ENCODE measurements at regions not wholly inside any gene's neighbourhood (a gene's known extent, or its start where the extent isn't known, plus 50 kb on each side); places are given as distances from the start of the nearest gene placed in this dataset.

GRCh38 chr5:77877516-77878355 is 101.6 kb upstream of the TBCA start (continued):
- TF ChIP-seq MXI1 (IDR thresholded peaks at IDR 0.05; ENCODE audit: borderline replicate concordance, low read depth, low read length), result no peak

DNA sequence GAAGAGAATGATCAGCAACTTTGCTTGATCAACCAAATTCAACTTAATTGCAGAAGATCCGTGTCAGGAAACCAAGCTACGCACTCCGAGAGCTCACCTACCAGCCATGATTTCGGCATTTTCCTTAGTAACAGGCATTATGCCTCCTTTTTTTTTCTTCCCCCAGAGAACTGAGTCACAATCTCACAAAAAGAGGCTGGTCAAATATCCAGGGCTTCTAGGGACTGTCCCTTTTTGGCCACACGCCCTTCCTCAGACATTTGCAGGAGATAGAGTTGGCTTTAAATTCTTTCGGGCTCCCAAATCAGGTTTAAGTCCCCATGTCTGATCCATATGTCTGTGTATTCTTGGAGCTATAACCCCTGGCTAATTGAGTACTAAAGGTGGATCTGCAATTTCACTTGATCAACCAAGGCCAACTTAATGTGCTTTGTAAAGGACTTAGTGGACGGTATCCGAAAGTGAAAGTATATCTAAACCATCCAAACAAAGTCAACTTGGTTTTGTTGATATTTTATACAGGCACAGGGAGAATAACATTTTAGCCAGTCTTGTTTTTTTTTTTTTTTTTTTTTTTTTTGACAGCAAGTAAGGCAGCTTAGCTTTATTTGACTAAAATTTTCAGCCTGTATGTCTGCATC is 100.8 kb upstream of the TBCA start:
- Histone ChIP-seq H3K9ac (ENCODE audit: low read depth, low read length) (no peak overlapping the region), H2AK5ac (ENCODE audit: low read depth, low read length) (no peak overlapping the region; the same call in 1 of the 2 replicates), H4K5ac (ENCODE audit: low read depth, low read length) (no peak overlapping the region), H3K79me1 (ENCODE audit: low read depth in 1 of 2, low read length in 2 of 2) (no peaks in the 10 kb centered on the region), H4K8ac (ENCODE audit: low read depth in 2 of 2, low read length in 2 of 2) (no peak overlapping the region), H3K14ac (replicated peaks; ENCODE audit: low read depth, low read length) (0 out of 2 replicates have a peak overlapping the region, but pooled peaks have one; percentile 31), H4K91ac (ENCODE audit: insufficient read depth, low read depth, low read length) (no peak overlapping the region), H4K20me1 (ENCODE audit: insufficient read depth, low read length) (no peaks in the 10 kb centered on the region), H3K56ac (ENCODE audit: extremely low read depth, insufficient read depth, low read length) (no peak overlapping the region), H3K36me3 (ENCODE audit: control insufficient read depth, insufficient read depth, low read length) (no peaks in the 10 kb centered on the region), H2AK9ac (replicated peaks; ENCODE audit: low read depth, low read length, poor library complexity) (no peak overlapping the region), H2AFZ (replicated peaks; ENCODE audit: low read length, poor library complexity) (no peak overlapping the region), H3K4me3 (ENCODE audit: insufficient read depth, low read depth, low read length) (no peak overlapping the region), H3K27ac (ENCODE audit: insufficient read depth, low read length) (no peak overlapping the region), H3K23ac (ENCODE audit: low read depth, low read length) (no peak overlapping the region), H3K18ac (ENCODE audit: low read depth, low read length) (no peak overlapping the region), H3K27me3 (ENCODE audit: control insufficient read depth, insufficient read depth, low read length) (no peaks in the 10 kb centered on the region), H2BK120ac (ENCODE audit: low read depth, low read length) (0 out of 2 replicates have a peak overlapping the region, but pooled peaks have one; percentile 32), H3K4me2 (ENCODE audit: low read depth, low read length) (0 out of 2 replicates have a peak overlapping the region, but pooled peaks have one; percentile 64), H2BK15ac (ENCODE audit: low read depth, low read length) (no peak overlapping the region), H3K9me1 (ENCODE audit: insufficient read depth, low read length) (peaks cover 4% of the 10 kb centered on the region; the same call in 1 of the 2 replicates), H3K4ac (ENCODE audit: low read depth, low read length) (no peak overlapping the region), H3K9me3 (ENCODE audit: control insufficient read depth, insufficient read depth, low read length) (no peaks in the 10 kb centered on the region), H2BK20ac (ENCODE audit: low read depth, low read length) (no peak overlapping the region; the same call in 1 of the 2 replicates), H3K4me1 (ENCODE audit: control insufficient read depth, insufficient read depth, low read length) (peaks cover 7% of the 10 kb centered on the region; the same call in 1 of the 2 replicates), H2BK5ac (ENCODE audit: low read depth, low read length, poor library complexity, severe bottlenecking) (no peak overlapping the region)
- POLR2A ChIA-PET (ENCODE audit: unreplicated experiment), result no interaction called here
- intact Hi-C loops (cut with micrococcal nuclease), result no loop called here
- dilution Hi-C loops (cut with HindIII; ENCODE audit: low sequenced_read_pairs, unreplicated experiment), result no loop called here
- ATAC-seq (ENCODE audit: low read depth), result no peak
- CTCF ChIA-PET, result interaction anchor here (0.5 kb wide), 1 partner anchor 31 kb away, joined by 4 read pairs; no protein-coding TSS in a partner anchor
- DNase-seq, result peak; percentile 18
- in situ Hi-C loops (cut with MboI; ENCODE audit: low sequenced_read_pairs), result no loop called here
- WGBS, 2 experiments (ENCODE audit: extremely low coverage in 2 of 2, insufficient read length in 1 of 2), result 97% methylated on average over 4 of the region's 8 CpGs; no CpG with 5 or more reads in 1 of the 2 experiments
- TF ChIP-seq MXI1 (IDR thresholded peaks at IDR 0.05; ENCODE audit: borderline replicate concordance, low read depth, low read length), result no peak
- TF ChIP-seq RCOR1 (IDR thresholded peaks at IDR 0.05; ENCODE audit: insufficient replicate concordance, low read length), result no peak
- no peak for TF ChIP-seq MAFK (IDR thresholded peaks at IDR 0.05; ENCODE audit: low read depth, low read length)
- no peak for TF ChIP-seq RAD21 (IDR thresholded peaks at IDR 0.05; ENCODE audit: low read length)
- no peak for TF ChIP-seq SMC3 (IDR thresholded peaks at IDR 0.05; ENCODE audit: low read depth, low read length)
- no peak for TF ChIP-seq CTCF (conservative IDR thresholded peaks at IDR 0.05; ENCODE audit: low read depth, low read length)
- TF ChIP-seq NFE2L2 (IDR thresholded peaks at IDR 0.05; ENCODE audit: low read depth, low read length), result no peak
- TF ChIP-seq MAZ (IDR thresholded peaks at IDR 0.05; ENCODE audit: borderline replicate concordance, low read depth, low read length), result no peak
- TF ChIP-seq, protein P1, sequence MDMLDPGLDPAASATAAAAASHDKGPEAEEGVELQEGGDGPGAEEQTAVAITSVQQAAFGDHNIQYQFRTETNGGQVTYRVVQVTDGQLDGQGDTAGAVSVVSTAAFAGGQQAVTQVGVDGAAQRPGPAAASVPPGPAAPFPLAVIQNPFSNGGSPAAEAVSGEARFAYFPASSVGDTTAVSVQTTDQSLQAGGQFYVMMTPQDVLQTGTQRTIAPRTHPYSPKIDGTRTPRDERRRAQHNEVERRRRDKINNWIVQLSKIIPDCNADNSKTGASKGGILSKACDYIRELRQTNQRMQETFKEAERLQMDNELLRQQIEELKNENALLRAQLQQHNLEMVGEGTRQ (IDR thresholded peaks at IDR 0.05; ENCODE audit: low read depth, low read length), result no peak
- TF ChIP-seq BHLHE40 (IDR thresholded peaks at IDR 0.05; ENCODE audit: low read depth, low read length), result no peak
- TF ChIP-seq CEBPB (IDR thresholded peaks at IDR 0.05; ENCODE audit: low read depth, low read length), result no peak
- TF ChIP-seq RFX5 (IDR thresholded peaks at IDR 0.05; ENCODE audit: low read depth, low read length), result no peak
- TF ChIP-seq POLR2A (IDR thresholded peaks at IDR 0.05; ENCODE audit: low read depth, low read length), result no peak
- BruUV-seq (replicated peaks), result no TSS peak

Data from IMR-90 (cell line).